HEK293 (cell line): ENCODE measurements at regions not wholly inside any gene's neighbourhood (a gene's known extent, or its start where the extent isn't known, plus 50 kb on each side); places are given as distances from the start of the nearest gene placed in this dataset.

Experiments used
- CTCF ChIA-PET: fragments of 350-600 bp; formaldehyde crosslinking; extraction: SDS; loops from one replicate; lab custom pipeline; 2021; ENCODE audit warnings: antibody characterized with exemption; lab: Yijun Ruan, JAX
- POLR2A ChIA-PET: fragments of 300-600 bp; formaldehyde crosslinking; extraction: SDS; loops from one replicate; lab custom pipeline; 2020; ENCODE audit warnings: antibody characterized with exemption, inconsistent platforms; lab: Yijun Ruan, JAX
- H3K27ac ChIP-seq: fragments of 200-500 bp; sonication (Bioruptor generic); 2 replicates; pipeline ENCODE4 v1.5.1; 2014; ENCODE audit warnings: low read depth, low read length, control low read depth, inconsistent platforms; ENCODE audit errors: extremely low read depth
- H3K36me3 ChIP-seq, 2 experiments: fragments of 200-500 bp in 1 of 2; sonication (Bioruptor generic) in 1 of 2; 1 replicate in 1 of 2; 2 replicates in 1 of 2; pipeline ENCODE4 v1.5.1; 2014 to 2017; ENCODE audit warnings: inconsistent platforms in 2 of 2, low read length in 2 of 2; ENCODE audit not compliant: control insufficient read depth in 2 of 2, insufficient read depth in 1 of 2
- H3K4me1 ChIP-seq: fragments of 200-500 bp; sonication (Bioruptor generic); 2 replicates; pipeline ENCODE4 v1.5.1; 2014; ENCODE audit warnings: mild to moderate bottlenecking, low read length, inconsistent platforms; ENCODE audit not compliant: control insufficient read depth, insufficient read depth
- H3K4me3 ChIP-seq: 2 replicates; pipeline ENCODE4 v1.5.1; 2011; ENCODE audit warnings: low read depth, mild to moderate bottlenecking, control low read depth, low read length, moderate library complexity
- H3K9me3 ChIP-seq: fragments of 200-500 bp; sonication (Bioruptor generic); 2 replicates; pipeline ENCODE4 v1.5.1; 2014; ENCODE audit warnings: low read depth, low read length, inconsistent platforms; ENCODE audit not compliant: control insufficient read depth, insufficient read depth
- GLIS1 ChIP-seq: fragments of 450-650 bp; formaldehyde crosslinking; IDR thresholded peaks from 2 replicates; pipeline ENCODE4 v1.5.1; 2016; ENCODE audit warnings: missing biosample characterization, missing genetic modification characterization
- KLF8 ChIP-seq: fragments of 450-650 bp; formaldehyde crosslinking; IDR thresholded peaks from 2 replicates; pipeline ENCODE4 v1.5.1; 2016; ENCODE audit warnings: missing biosample characterization, missing genetic modification characterization
- MZF1 ChIP-seq: fragments of 450-650 bp; formaldehyde crosslinking; IDR thresholded peaks from 2 replicates; pipeline ENCODE4 v1.5.1; 2017; ENCODE audit warnings: missing biosample characterization, missing genetic modification characterization, borderline replicate concordance
- OVOL3 ChIP-seq: fragments of 450-650 bp; formaldehyde crosslinking; IDR thresholded peaks from 2 replicates; pipeline ENCODE4 v1.5.1; 2016; ENCODE audit warnings: missing biosample characterization, missing genetic modification characterization
- SP2 ChIP-seq: fragments of 450-650 bp; formaldehyde crosslinking; IDR thresholded peaks from 2 replicates; pipeline ENCODE4 v1.5.1; 2016; ENCODE audit warnings: missing biosample characterization, missing genetic modification characterization
- ZBTB17 ChIP-seq: fragments of 450-650 bp; formaldehyde crosslinking; IDR thresholded peaks from 2 replicates; pipeline ENCODE4 v1.5.1; 2016; ENCODE audit warnings: missing biosample characterization, missing genetic modification characterization
- ZNF133 ChIP-seq: fragments of 450-650 bp; formaldehyde crosslinking; IDR thresholded peaks from 2 replicates; pipeline ENCODE4 v1.5.1; 2016; ENCODE audit warnings: missing biosample characterization, missing genetic modification characterization
- ZNF155 ChIP-seq: fragments of 450-650 bp; formaldehyde crosslinking; IDR thresholded peaks from 2 replicates; pipeline ENCODE4 v1.5.1; 2016; ENCODE audit warnings: missing biosample characterization, missing genetic modification characterization
- ZNF184 ChIP-seq: fragments of 450-650 bp; IDR thresholded peaks from 2 replicates; pipeline ENCODE4 v1.5.1; 2018; ENCODE audit warnings: missing biosample characterization, mild to moderate bottlenecking, missing genetic modification characterization
- ZNF202 ChIP-seq: fragments of 450-650 bp; formaldehyde crosslinking; IDR thresholded peaks from 2 replicates; pipeline ENCODE4 v1.5.1; 2016; ENCODE audit warnings: missing biosample characterization, missing genetic modification characterization, borderline replicate concordance
- ZNF24 ChIP-seq: fragments of 450-650 bp; formaldehyde crosslinking; IDR thresholded peaks from 2 replicates; pipeline ENCODE4 v1.5.1; 2016; ENCODE audit warnings: missing biosample characterization, missing genetic modification characterization
- ZNF37A ChIP-seq: fragments of 450-650 bp; IDR thresholded peaks from 2 replicates; pipeline ENCODE4 v1.5.1; 2018; ENCODE audit warnings: missing biosample characterization, missing genetic modification characterization
- ZNF426 ChIP-seq: fragments of 450-650 bp; formaldehyde crosslinking; IDR thresholded peaks from 2 replicates; pipeline ENCODE4 v1.5.1; 2017; ENCODE audit warnings: missing biosample characterization, missing genetic modification characterization, mild to moderate bottlenecking, inconsistent platforms, moderate library complexity
- ZNF596 ChIP-seq: fragments of 450-650 bp; IDR thresholded peaks from 2 replicates; pipeline ENCODE4 v1.5.0; 2018; ENCODE audit warnings: missing biosample characterization, mild to moderate bottlenecking, missing genetic modification characterization, moderate library complexity
- ZNF660 ChIP-seq: fragments of 450-650 bp; IDR thresholded peaks from 2 replicates; pipeline ENCODE4 v1.5.1; 2018; ENCODE audit warnings: missing biosample characterization, mild to moderate bottlenecking, missing genetic modification characterization
- ZNF776 ChIP-seq: fragments of 450-650 bp; formaldehyde crosslinking; IDR thresholded peaks from 2 replicates; pipeline ENCODE4 v1.5.0; 2017; ENCODE audit warnings: missing biosample characterization, missing genetic modification characterization, borderline replicate concordance
- ZNF777 ChIP-seq: fragments of 450-650 bp; formaldehyde crosslinking; IDR thresholded peaks from 2 replicates; pipeline ENCODE4 v1.5.1; 2017; ENCODE audit warnings: missing biosample characterization, missing genetic modification characterization, borderline replicate concordance
- ZNF791 ChIP-seq: fragments of 450-650 bp; formaldehyde crosslinking; IDR thresholded peaks from 2 replicates; pipeline ENCODE4 v1.5.1; 2016; ENCODE audit warnings: missing biosample characterization, missing genetic modification characterization
- TF ChIP-seq, protein P1 (sequence below): sonication (generic); formaldehyde crosslinking; IDR thresholded peaks from 2 replicates; pipeline ENCODE4 v1.8.1; 2022; ENCODE audit warnings: mild to moderate bottlenecking, moderate library complexity, missing genetic modification reagents
- TF ChIP-seq, protein P2 (sequence below): fragments of 450-650 bp; formaldehyde crosslinking; IDR thresholded peaks from 2 replicates; pipeline ENCODE4 v1.5.1; 2016; ENCODE audit warnings: missing biosample characterization, missing genetic modification characterization
- TF ChIP-seq, protein P3 (sequence below): fragments of 450-650 bp; formaldehyde crosslinking; IDR thresholded peaks from 2 replicates; pipeline ENCODE4 v1.5.1; 2016; ENCODE audit warnings: missing biosample characterization, missing genetic modification characterization
- TF ChIP-seq, protein P4 (sequence below): fragments of 450-650 bp; formaldehyde crosslinking; IDR thresholded peaks from 2 replicates; pipeline ENCODE4 v1.5.1; 2017; ENCODE audit warnings: missing biosample characterization, missing genetic modification characterization

DNA sequence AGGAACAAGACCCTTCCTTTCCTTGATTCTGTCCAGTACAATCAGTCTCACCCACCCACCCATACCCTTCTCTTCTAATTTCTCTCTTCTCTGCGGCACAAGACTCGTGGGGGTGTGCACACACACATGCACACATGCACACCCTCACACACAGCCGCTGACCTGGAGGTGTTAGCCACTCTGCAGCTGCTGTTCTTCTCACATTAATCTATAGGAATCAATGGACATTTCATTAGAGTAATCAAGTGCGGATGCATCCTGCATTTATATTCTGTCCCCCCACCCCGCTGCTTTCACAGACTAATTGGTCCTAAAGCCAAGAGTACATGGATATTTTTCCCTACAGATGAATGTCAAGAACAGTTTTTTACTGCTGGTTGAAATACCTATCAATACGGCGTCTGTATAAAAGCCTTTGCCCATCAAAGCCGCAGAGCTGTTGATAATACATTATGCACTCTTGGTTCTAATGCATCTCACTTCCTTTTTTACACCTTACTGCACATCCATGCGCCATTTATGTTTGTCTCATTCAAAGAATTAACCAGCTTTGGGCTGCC is 186.5 kb upstream of the ONECUT1 start:
- H3K36me3 ChIP-seq, result no peaks in the 10 kb centered on the region
- no peak overlapping the region for H3K27ac ChIP-seq
- POLR2A ChIA-PET, result no interaction called here
- H3K9me3 ChIP-seq, result no peaks in the 10 kb centered on the region
- H3K4me3 ChIP-seq, result no peak overlapping the region
- no peak for TF ChIP-seq SP2 (tag by site-specific recombination)
- no peak for TF ChIP-seq ZNF596 (tag by site-specific recombination)
- TF ChIP-seq ZNF133 (tag by site-specific recombination), result no peak
- no peak for TF ChIP-seq ZNF426
- TF ChIP-seq, protein P1, sequence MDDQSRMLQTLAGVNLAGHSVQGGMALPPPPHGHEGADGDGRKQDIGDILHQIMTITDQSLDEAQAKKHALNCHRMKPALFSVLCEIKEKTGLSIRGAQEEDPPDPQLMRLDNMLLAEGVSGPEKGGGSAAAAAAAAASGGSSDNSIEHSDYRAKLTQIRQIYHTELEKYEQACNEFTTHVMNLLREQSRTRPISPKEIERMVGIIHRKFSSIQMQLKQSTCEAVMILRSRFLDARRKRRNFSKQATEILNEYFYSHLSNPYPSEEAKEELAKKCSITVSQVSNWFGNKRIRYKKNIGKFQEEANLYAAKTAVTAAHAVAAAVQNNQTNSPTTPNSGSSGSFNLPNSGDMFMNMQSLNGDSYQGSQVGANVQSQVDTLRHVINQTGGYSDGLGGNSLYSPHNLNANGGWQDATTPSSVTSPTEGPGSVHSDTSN (CRISPR knock-in tag), result no peak
- TF ChIP-seq ZNF184, result no peak
- no peak for TF ChIP-seq ZNF776
- TF ChIP-seq, protein P2, sequence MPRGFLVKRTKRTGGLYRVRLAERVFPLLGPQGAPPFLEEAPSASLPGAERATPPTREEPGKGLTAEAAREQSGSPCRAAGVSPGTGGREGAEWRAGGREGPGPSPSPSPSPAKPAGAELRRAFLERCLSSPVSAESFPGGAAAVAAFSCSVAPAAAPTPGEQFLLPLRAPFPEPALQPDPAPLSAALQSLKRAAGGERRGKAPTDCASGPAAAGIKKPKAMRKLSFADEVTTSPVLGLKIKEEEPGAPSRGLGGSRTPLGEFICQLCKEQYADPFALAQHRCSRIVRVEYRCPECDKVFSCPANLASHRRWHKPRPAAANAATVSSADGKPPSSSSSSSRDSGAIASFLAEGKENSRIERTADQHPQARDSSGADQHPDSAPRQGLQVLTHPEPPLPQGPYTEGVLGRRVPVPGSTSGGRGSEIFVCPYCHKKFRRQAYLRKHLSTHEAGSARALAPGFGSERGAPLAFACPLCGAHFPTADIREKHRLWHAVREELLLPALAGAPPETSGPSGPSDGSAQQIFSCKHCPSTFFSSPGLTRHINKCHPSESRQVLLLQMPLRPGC, result no peak
- TF ChIP-seq ZNF24, result no peak
- no peak for TF ChIP-seq OVOL3 (tag by site-specific recombination)
- TF ChIP-seq KLF8, result no peak
- CTCF ChIA-PET, result no interaction called here
- H3K4me1 ChIP-seq, result no peaks in the 10 kb centered on the region

DNA sequence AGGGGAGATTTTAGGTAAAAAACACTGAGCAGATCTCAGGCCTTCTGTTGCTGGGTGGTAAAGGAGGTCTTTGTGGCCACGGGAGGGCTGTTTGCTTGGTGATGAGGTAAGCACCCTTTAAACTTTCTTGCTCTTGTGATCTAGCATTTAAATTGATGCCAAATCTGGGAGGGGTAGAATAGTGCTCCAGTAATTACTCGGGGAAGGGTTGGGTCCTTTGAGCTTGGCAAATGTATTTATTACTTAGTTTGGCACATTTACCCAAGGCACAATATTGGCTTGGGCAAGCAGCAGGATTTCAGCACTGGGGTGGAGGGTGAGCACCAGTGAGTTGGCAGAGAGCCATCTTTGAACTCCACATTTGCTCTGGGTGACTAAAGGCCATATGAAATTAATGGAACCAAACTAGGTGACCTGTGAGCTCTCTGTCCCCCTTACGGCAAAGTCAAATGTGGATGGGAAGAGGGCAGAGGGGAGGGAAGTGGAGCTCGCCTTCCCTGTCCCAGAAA is 185.9 kb upstream of the ONECUT1 start:
- ChIA-PET POLR2A (no interaction called here), CTCF (no interaction called here)
- H3K4me1 ChIP-seq, result no peaks in the 10 kb centered on the region
- no peak overlapping the region for H3K4me3 ChIP-seq
- no peak overlapping the region for H3K27ac ChIP-seq
- no peaks in the 10 kb centered on the region for H3K36me3 ChIP-seq
- TF ChIP-seq ZNF202 (no peak), GLIS1 (tag by site-specific recombination) (0 out of 2 replicates have a peak, but pooled peaks have one; percentile 7)
- H3K9me3 ChIP-seq, result no peaks in the 10 kb centered on the region

DNA sequence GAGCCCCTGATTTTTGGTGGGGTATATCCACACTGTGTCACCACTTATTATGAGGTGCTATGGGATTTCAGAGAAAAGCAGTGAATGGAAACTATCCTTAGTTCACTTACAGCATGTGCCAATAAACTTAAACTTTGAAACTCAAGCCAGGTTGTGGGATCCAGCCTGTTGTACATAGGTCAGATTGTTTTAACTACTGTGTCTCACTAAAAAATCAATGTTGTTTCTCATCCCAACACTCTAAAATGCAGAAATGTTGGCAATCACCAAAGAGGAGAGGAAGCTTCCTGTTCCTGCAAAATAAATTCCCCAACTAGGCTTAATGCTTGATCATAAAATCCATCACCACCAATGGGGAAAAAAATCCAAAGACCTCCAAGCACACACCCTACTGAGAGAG is 173.7 kb upstream of the ONECUT1 start:
- H3K4me3 ChIP-seq, result no peak overlapping the region
- no peaks in the 10 kb centered on the region for H3K9me3 ChIP-seq
- TF ChIP-seq ZBTB17 (tag by site-specific recombination), result no peak
- TF ChIP-seq ZNF777 (tag by site-specific recombination), result no peak
- TF ChIP-seq, protein P3, sequence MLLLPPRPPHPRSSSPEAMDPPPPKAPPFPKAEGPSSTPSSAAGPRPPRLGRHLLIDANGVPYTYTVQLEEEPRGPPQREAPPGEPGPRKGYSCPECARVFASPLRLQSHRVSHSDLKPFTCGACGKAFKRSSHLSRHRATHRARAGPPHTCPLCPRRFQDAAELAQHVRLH (tag by site-specific recombination), result no peak
- TF ChIP-seq, protein P4, sequence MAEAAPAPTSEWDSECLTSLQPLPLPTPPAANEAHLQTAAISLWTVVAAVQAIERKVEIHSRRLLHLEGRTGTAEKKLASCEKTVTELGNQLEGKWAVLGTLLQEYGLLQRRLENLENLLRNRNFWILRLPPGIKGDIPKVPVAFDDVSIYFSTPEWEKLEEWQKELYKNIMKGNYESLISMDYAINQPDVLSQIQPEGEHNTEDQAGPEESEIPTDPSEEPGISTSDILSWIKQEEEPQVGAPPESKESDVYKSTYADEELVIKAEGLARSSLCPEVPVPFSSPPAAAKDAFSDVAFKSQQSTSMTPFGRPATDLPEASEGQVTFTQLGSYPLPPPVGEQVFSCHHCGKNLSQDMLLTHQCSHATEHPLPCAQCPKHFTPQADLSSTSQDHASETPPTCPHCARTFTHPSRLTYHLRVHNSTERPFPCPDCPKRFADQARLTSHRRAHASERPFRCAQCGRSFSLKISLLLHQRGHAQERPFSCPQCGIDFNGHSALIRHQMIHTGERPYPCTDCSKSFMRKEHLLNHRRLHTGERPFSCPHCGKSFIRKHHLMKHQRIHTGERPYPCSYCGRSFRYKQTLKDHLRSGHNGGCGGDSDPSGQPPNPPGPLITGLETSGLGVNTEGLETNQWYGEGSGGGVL, result no peak
- no peak for TF ChIP-seq ZNF155 (tag by site-specific recombination)
- no peak for TF ChIP-seq ZNF660 (tag by site-specific recombination)
- no peak for TF ChIP-seq MZF1 (tag by site-specific recombination)
- TF ChIP-seq ZNF791, result no peak
- no peak for TF ChIP-seq ZNF37A (tag by site-specific recombination)
- no peak overlapping the region for H3K27ac ChIP-seq
- H3K36me3 ChIP-seq, result no peaks in the 10 kb centered on the region
- ChIA-PET POLR2A (no interaction called here), CTCF (no interaction called here)
- H3K4me1 ChIP-seq, result no peaks in the 10 kb centered on the region
